D721Med (cell line): ENCODE measurements at regions not wholly inside any gene's neighbourhood (a gene's known extent, or its start where the extent isn't known, plus 50 kb on each side); places are given as distances from the start of the nearest gene placed in this dataset.

Source experiments
- DNase-seq: peaks from one replicate; pipeline ENCODE4 v3.0.0; 2011; ENCODE audit warnings: low spot score; ENCODE audit not compliant: insufficient read length
- FAIRE-seq: peaks from 2 replicates; lab custom pipeline; 2011; peaks lifted over from hg19 to GRCh38; lab: Jason Lieb, UNC
- TF ChIP-seq, protein P1 (sequence below): IDR thresholded peaks from 2 replicates; pipeline ENCODE4 v1.5.1; 2012; ENCODE audit warnings: mild to moderate bottlenecking, control low read depth; ENCODE audit not compliant: insufficient read depth; ENCODE audit errors: missing control alignments

DNA sequence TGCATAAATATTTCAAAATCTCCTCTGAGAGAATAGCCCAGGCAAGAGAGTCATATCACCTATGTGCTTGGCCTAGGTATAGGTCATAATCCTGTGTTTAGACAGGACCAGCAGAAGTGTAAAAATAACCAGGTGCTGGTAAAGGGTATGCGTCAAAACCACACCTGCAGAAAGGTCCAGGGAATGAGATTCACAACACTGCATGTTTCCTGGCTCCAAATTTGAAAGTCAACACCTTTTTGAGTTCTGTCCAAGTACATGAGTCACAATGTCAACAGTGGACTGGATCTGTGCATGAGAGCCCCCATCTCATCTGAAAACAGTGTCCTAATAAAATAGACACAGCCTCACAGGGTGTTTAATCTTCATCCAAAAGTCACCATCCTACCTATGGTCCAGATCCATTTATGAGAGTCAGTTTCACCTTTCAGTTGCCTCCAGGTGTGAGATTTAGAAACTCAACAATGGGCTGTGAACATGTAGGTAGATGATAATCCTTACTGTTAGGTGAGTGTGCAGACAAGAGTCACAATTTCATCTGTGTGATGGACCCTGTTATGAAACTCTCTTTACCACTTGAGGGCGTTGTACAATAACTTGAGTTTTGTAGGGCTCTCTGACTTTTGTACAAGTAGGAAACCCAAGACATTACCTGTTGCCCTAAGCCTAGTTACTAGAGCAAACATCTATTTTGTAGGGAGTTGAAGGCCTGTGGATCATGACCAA, 2100.7 kb downstream of the TP53TG3F start:
- no peak for FAIRE-seq
- DNase-seq = no peak
- TF ChIP-seq, protein P1, sequence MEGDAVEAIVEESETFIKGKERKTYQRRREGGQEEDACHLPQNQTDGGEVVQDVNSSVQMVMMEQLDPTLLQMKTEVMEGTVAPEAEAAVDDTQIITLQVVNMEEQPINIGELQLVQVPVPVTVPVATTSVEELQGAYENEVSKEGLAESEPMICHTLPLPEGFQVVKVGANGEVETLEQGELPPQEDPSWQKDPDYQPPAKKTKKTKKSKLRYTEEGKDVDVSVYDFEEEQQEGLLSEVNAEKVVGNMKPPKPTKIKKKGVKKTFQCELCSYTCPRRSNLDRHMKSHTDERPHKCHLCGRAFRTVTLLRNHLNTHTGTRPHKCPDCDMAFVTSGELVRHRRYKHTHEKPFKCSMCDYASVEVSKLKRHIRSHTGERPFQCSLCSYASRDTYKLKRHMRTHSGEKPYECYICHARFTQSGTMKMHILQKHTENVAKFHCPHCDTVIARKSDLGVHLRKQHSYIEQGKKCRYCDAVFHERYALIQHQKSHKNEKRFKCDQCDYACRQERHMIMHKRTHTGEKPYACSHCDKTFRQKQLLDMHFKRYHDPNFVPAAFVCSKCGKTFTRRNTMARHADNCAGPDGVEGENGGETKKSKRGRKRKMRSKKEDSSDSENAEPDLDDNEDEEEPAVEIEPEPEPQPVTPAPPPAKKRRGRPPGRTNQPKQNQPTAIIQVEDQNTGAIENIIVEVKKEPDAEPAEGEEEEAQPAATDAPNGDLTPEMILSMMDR = no peak

DNA sequence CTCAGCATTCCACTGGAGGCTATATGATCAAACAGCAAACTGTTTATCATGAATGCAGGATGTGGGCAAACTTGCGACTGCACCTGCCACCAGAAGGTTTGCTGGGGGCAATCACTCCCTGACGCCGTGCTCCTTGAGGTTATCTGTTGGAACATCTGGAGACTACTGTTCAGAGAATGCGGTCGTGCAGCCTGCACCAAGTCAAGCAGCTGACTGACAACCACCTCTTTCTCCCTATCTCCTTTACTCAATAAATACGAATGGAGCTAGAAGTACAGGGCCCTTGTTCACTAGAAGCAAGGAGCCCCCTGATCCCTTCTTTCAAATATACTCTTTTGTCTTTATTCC, 2101.2 kb downstream of the TP53TG3F start:
- TF ChIP-seq, protein P1 = no peak
- FAIRE-seq = no peak
- DNase-seq = no peak

DNA sequence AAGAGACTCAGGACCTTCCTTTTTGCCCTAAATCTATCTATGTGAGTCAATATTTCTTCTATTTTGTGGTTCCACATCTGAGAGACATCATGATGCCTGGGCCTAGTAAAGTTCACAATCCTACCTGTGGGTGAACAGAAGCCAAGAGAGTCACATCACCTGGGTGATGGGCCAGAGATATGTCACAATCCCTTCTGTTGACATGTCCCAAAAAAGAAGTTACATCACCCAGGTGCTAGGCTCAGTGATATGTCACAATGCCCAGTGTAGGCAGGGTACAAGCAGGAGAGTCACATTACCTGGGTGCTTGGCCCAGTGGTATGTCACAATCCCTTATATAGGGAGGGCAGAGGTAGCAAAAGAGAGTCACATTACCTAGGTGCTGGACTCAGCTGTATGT, 2101.9 kb downstream of the TP53TG3F start:
- TF ChIP-seq, protein P1 = no peak
- no peak for DNase-seq
- no peak for FAIRE-seq

- DNase-seq (no peak), FAIRE-seq (no peak)
- TF ChIP-seq, protein P1 = no peak
These were observed 2103.1 kb downstream of the TP53TG3F start for GRCh38 chr16:35562471-35562870.

GRCh38 chr16:35562919-35563318, 2103.5 kb downstream of the TP53TG3F start:
- FAIRE-seq (no peak), DNase-seq (no peak)
- TF ChIP-seq, protein P1 = no peak

- no peak for FAIRE-seq
- no peak for DNase-seq
- TF ChIP-seq, protein P1 = no peak
These were observed 2104.7 kb downstream of the TP53TG3F start for GRCh38 chr16:35564148-35564547.

GRCh38 chr16:35564889-35565288, 2105.5 kb downstream of the TP53TG3F start:
- no peak for FAIRE-seq
- DNase-seq = no peak
- TF ChIP-seq, protein P1 = no peak
